ENCODE measurements at regions not wholly inside any gene's neighbourhood (a gene's known extent, or its start where the extent isn't known, plus 50 kb on each side); places are given as distances from the start of the nearest gene placed in this dataset.

- no peaks in the 10 kb centered on the region for H3K36me3 ChIP-seq (ENCODE audit: control insufficient read depth, insufficient read depth, low read length)
- WGBS, 2 experiments = 83 to 90% methylated on average over 1 of the region's 1 CpG
- no peaks in the 10 kb centered on the region for H3K4me1 ChIP-seq (ENCODE audit: control insufficient read depth, insufficient read depth, low read length)
- H3K9me3 ChIP-seq (ENCODE audit: control insufficient read depth, low read length) = no peaks in the 10 kb centered on the region
- no peak overlapping the region for H3K4me3 ChIP-seq (ENCODE audit: insufficient read depth, low read depth, low read length)
- no peaks in the 10 kb centered on the region for H3K27me3 ChIP-seq (ENCODE audit: control insufficient read depth, insufficient read depth, low read length, poor library complexity, severe bottlenecking)
- H3K27ac ChIP-seq (ENCODE audit: insufficient read depth, low read depth, low read length, poor library complexity, severe bottlenecking) = no peak overlapping the region
Observed at GRCh38 chr6:40293060-40293459, 294.1 kb downstream of the LRFN2 start.

GRCh38 chr6:40290816-40291215 lies 296.3 kb downstream of the LRFN2 start:
- Histone ChIP-seq H3K27me3 (ENCODE audit: control insufficient read depth, insufficient read depth, low read length, poor library complexity, severe bottlenecking) (no peaks in the 10 kb centered on the region), H3K9me3 (ENCODE audit: control insufficient read depth, low read length) (no peaks in the 10 kb centered on the region), H3K36me3 (ENCODE audit: control insufficient read depth, insufficient read depth, low read length) (no peaks in the 10 kb centered on the region), H3K4me3 (ENCODE audit: insufficient read depth, low read depth, low read length) (no peak overlapping the region), H3K27ac (ENCODE audit: insufficient read depth, low read depth, low read length, poor library complexity, severe bottlenecking) (no peak overlapping the region), H3K4me1 (ENCODE audit: control insufficient read depth, insufficient read depth, low read length) (no peaks in the 10 kb centered on the region)
- WGBS, 2 experiments = 42 to 48% methylated on average over 2 of the region's 2 CpGs

GRCh38 chr6:40288919-40289318 lies 298.2 kb downstream of the LRFN2 start:
- 78 to 79% methylated on average over 2 of the region's 2 CpGs for whole genome bisulfite sequencing, 2 experiments
- no peak overlapping the region for H3K4me3 ChIP-seq (ENCODE audit: insufficient read depth, low read depth, low read length)

GRCh38 chr6:40287296-40287850 lies 299.8 kb downstream of the LRFN2 start:
- no peaks in the 10 kb centered on the region for H3K36me3 ChIP-seq (ENCODE audit: control insufficient read depth, insufficient read depth, low read length)
- H3K4me1 ChIP-seq (ENCODE audit: control insufficient read depth, insufficient read depth, low read length) = no peaks in the 10 kb centered on the region
- H3K27me3 ChIP-seq (ENCODE audit: control insufficient read depth, insufficient read depth, low read length, poor library complexity, severe bottlenecking) = no peaks in the 10 kb centered on the region
- no peaks in the 10 kb centered on the region for H3K9me3 ChIP-seq (ENCODE audit: control insufficient read depth, low read length)
- 84 to 85% methylated on average over 5 of the region's 5 CpGs for WGBS, 2 experiments
- no peak overlapping the region for H3K4me3 ChIP-seq (ENCODE audit: insufficient read depth, low read depth, low read length)
- H3K27ac ChIP-seq (ENCODE audit: insufficient read depth, low read depth, low read length, poor library complexity, severe bottlenecking) = no peak overlapping the region

More at GRCh38 chr6:40288919-40289318, 298.2 kb downstream of the LRFN2 start:
- no peak overlapping the region for H3K27ac ChIP-seq (ENCODE audit: insufficient read depth, low read depth, low read length, poor library complexity, severe bottlenecking)
- H3K27me3 ChIP-seq (ENCODE audit: control insufficient read depth, insufficient read depth, low read length, poor library complexity, severe bottlenecking) = no peaks in the 10 kb centered on the region
- H3K9me3 ChIP-seq (ENCODE audit: control insufficient read depth, low read length) = no peaks in the 10 kb centered on the region
- H3K36me3 ChIP-seq (ENCODE audit: control insufficient read depth, insufficient read depth, low read length) = no peaks in the 10 kb centered on the region
- H3K4me1 ChIP-seq (ENCODE audit: control insufficient read depth, insufficient read depth, low read length) = no peaks in the 10 kb centered on the region

GRCh38 chr6:40286721-40287120 lies 300.4 kb downstream of the LRFN2 start:
- Histone ChIP-seq H3K4me3 (ENCODE audit: insufficient read depth, low read depth, low read length) (no peak overlapping the region), H3K9me3 (ENCODE audit: control insufficient read depth, low read length) (no peaks in the 10 kb centered on the region), H3K27me3 (ENCODE audit: control insufficient read depth, insufficient read depth, low read length, poor library complexity, severe bottlenecking) (no peaks in the 10 kb centered on the region), H3K4me1 (ENCODE audit: control insufficient read depth, insufficient read depth, low read length) (no peaks in the 10 kb centered on the region), H3K36me3 (ENCODE audit: control insufficient read depth, insufficient read depth, low read length) (no peaks in the 10 kb centered on the region), H3K27ac (ENCODE audit: insufficient read depth, low read depth, low read length, poor library complexity, severe bottlenecking) (no peak overlapping the region)
- WGBS, 2 experiments = 86 to 87% methylated on average over 3 of the region's 3 CpGs

- no peaks in the 10 kb centered on the region for H3K4me1 ChIP-seq (ENCODE audit: control insufficient read depth, insufficient read depth, low read length)
- no peak overlapping the region for H3K27ac ChIP-seq (ENCODE audit: insufficient read depth, low read depth, low read length, poor library complexity, severe bottlenecking)
- H3K36me3 ChIP-seq (ENCODE audit: control insufficient read depth, insufficient read depth, low read length) = no peaks in the 10 kb centered on the region
- H3K27me3 ChIP-seq (ENCODE audit: control insufficient read depth, insufficient read depth, low read length, poor library complexity, severe bottlenecking) = no peaks in the 10 kb centered on the region
- WGBS, 2 experiments = 44 to 54% methylated on average over 9 of the region's 10 CpGs
- H3K9me3 ChIP-seq (ENCODE audit: control insufficient read depth, low read length) = no peaks in the 10 kb centered on the region
- no peak overlapping the region for H3K4me3 ChIP-seq (ENCODE audit: insufficient read depth, low read depth, low read length)
Observed at GRCh38 chr6:40285996-40286395, 301.2 kb downstream of the LRFN2 start.

- H3K4me1 ChIP-seq (ENCODE audit: control insufficient read depth, insufficient read depth, low read length) = no peaks in the 10 kb centered on the region
- H3K36me3 ChIP-seq (ENCODE audit: control insufficient read depth, insufficient read depth, low read length) = no peaks in the 10 kb centered on the region
- H3K9me3 ChIP-seq (ENCODE audit: control insufficient read depth, low read length) = no peaks in the 10 kb centered on the region
- no peak overlapping the region for H3K4me3 ChIP-seq (ENCODE audit: insufficient read depth, low read depth, low read length)
- no peaks in the 10 kb centered on the region for H3K27me3 ChIP-seq (ENCODE audit: control insufficient read depth, insufficient read depth, low read length, poor library complexity, severe bottlenecking)
- H3K27ac ChIP-seq (ENCODE audit: insufficient read depth, low read depth, low read length, poor library complexity, severe bottlenecking) = no peak overlapping the region
- WGBS, 2 experiments = 75 to 77% methylated on average over 3 of the region's 3 CpGs
Observed at GRCh38 chr6:40285535-40285934, 301.6 kb downstream of the LRFN2 start.

GRCh38 chr6:40282986-40283385 lies 304.2 kb downstream of the LRFN2 start:
- Histone ChIP-seq H3K36me3 (ENCODE audit: control insufficient read depth, insufficient read depth, low read length) (no peaks in the 10 kb centered on the region), H3K4me3 (ENCODE audit: insufficient read depth, low read depth, low read length) (no peak overlapping the region), H3K27me3 (ENCODE audit: control insufficient read depth, insufficient read depth, low read length, poor library complexity, severe bottlenecking) (no peaks in the 10 kb centered on the region), H3K27ac (ENCODE audit: insufficient read depth, low read depth, low read length, poor library complexity, severe bottlenecking) (no peak overlapping the region), H3K9me3 (ENCODE audit: control insufficient read depth, low read length) (no peaks in the 10 kb centered on the region), H3K4me1 (ENCODE audit: control insufficient read depth, insufficient read depth, low read length) (no peaks in the 10 kb centered on the region)
- 91 to 98% methylated on average over 2 of the region's 2 CpGs for WGBS, 2 experiments

GRCh38 chr6:40281402-40281801 lies 305.8 kb downstream of the LRFN2 start:
- Histone ChIP-seq H3K27ac (ENCODE audit: insufficient read depth, low read depth, low read length, poor library complexity, severe bottlenecking) (no peak overlapping the region), H3K4me3 (ENCODE audit: insufficient read depth, low read depth, low read length) (no peak overlapping the region), H3K27me3 (ENCODE audit: control insufficient read depth, insufficient read depth, low read length, poor library complexity, severe bottlenecking) (no peaks in the 10 kb centered on the region), H3K36me3 (ENCODE audit: control insufficient read depth, insufficient read depth, low read length) (no peaks in the 10 kb centered on the region), H3K9me3 (ENCODE audit: control insufficient read depth, low read length) (no peaks in the 10 kb centered on the region), H3K4me1 (ENCODE audit: control insufficient read depth, insufficient read depth, low read length) (no peaks in the 10 kb centered on the region)
- 91 to 96% methylated on average over 3 to 5 of the region's 5 CpGs for WGBS, 2 experiments

GRCh38 chr6:40280231-40280630 lies 306.9 kb downstream of the LRFN2 start:
- Histone ChIP-seq H3K36me3 (ENCODE audit: control insufficient read depth, insufficient read depth, low read length) (no peaks in the 10 kb centered on the region), H3K27ac (ENCODE audit: insufficient read depth, low read depth, low read length, poor library complexity, severe bottlenecking) (no peak overlapping the region), H3K27me3 (ENCODE audit: control insufficient read depth, insufficient read depth, low read length, poor library complexity, severe bottlenecking) (no peaks in the 10 kb centered on the region), H3K4me3 (ENCODE audit: insufficient read depth, low read depth, low read length) (no peak overlapping the region), H3K9me3 (ENCODE audit: control insufficient read depth, low read length) (no peaks in the 10 kb centered on the region), H3K4me1 (ENCODE audit: control insufficient read depth, insufficient read depth, low read length) (no peaks in the 10 kb centered on the region)
- 89 to 98% methylated on average over 3 of the region's 3 CpGs for WGBS, 2 experiments

GRCh38 chr6:40276141-40276540 lies 311.0 kb downstream of the LRFN2 start:
- 94 to 95% methylated on average over 15 of the region's 15 CpGs for WGBS, 2 experiments
- Histone ChIP-seq H3K4me3 (ENCODE audit: insufficient read depth, low read depth, low read length) (no peak overlapping the region), H3K4me1 (ENCODE audit: control insufficient read depth, insufficient read depth, low read length) (no peaks in the 10 kb centered on the region), H3K9me3 (ENCODE audit: control insufficient read depth, low read length) (no peaks in the 10 kb centered on the region), H3K36me3 (ENCODE audit: control insufficient read depth, insufficient read depth, low read length) (no peaks in the 10 kb centered on the region), H3K27me3 (ENCODE audit: control insufficient read depth, insufficient read depth, low read length, poor library complexity, severe bottlenecking) (no peaks in the 10 kb centered on the region), H3K27ac (ENCODE audit: insufficient read depth, low read depth, low read length, poor library complexity, severe bottlenecking) (no peak overlapping the region)

Data from ectodermal cell (in vitro differentiated cells).